Endodermal cell (in vitro differentiated cells): ENCODE measurements at regions not wholly inside any gene's neighbourhood (a gene's known extent, or its start where the extent isn't known, plus 50 kb on each side); places are given as distances from the start of the nearest gene placed in this dataset.

ENCODE experiments used
- DNase-seq: peaks from one replicate; pipeline ENCODE4 v3.0.0-alpha.2; 2017
- H3K27ac ChIP-seq: 2 replicates; pipeline ENCODE4 v1.5.1; 2013; ENCODE audit warnings: mild to moderate bottlenecking, low read depth, low read length, moderate library complexity
- H3K27me3 ChIP-seq: 2 replicates; pipeline ENCODE4 v1.6.1; 2013; ENCODE audit warnings: mild to moderate bottlenecking, low read length, moderate library complexity; ENCODE audit not compliant: insufficient read depth, control insufficient read depth, poor library complexity, severe bottlenecking
- H3K36me3 ChIP-seq: 2 replicates; pipeline ENCODE4 v1.7.0; 2013; ENCODE audit warnings: mild to moderate bottlenecking, low read length, moderate library complexity; ENCODE audit not compliant: control insufficient read depth, insufficient read depth
- H3K4me1 ChIP-seq: one replicate; pipeline ENCODE4 v1.7.0; 2013; ENCODE audit warnings: low read length; ENCODE audit not compliant: control insufficient read depth, insufficient read depth
- H3K4me3 ChIP-seq: 2 replicates; pipeline ENCODE4 v1.5.1; 2013; ENCODE audit warnings: mild to moderate bottlenecking, low read length, moderate library complexity
- H3K9ac ChIP-seq: 2 replicates; pipeline ENCODE4 v1.6.1; 2013; ENCODE audit warnings: mild to moderate bottlenecking, low read length, moderate library complexity; ENCODE audit not compliant: poor library complexity, severe bottlenecking; ENCODE audit errors: extremely low read depth
- H3K9me3 ChIP-seq: 2 replicates; pipeline ENCODE4 v1.6.1; 2013; ENCODE audit warnings: mild to moderate bottlenecking, low read length, moderate library complexity; ENCODE audit not compliant: control insufficient read depth
- H3K27ac Mint-ChIP-seq: 2 replicates; pipeline ENCODE4 v1.8.0; 2020; ENCODE audit warnings: mixed read lengths
- H3K27me3 Mint-ChIP-seq: 2 replicates; pipeline ENCODE4 v1.8.0; 2021; ENCODE audit warnings: mild to moderate bottlenecking, mixed read lengths; ENCODE audit not compliant: insufficient read depth
- H3K36me3 Mint-ChIP-seq: 2 replicates; pipeline ENCODE4 v1.8.0; 2020; ENCODE audit warnings: low read depth, mixed read lengths
- H3K4me1 Mint-ChIP-seq: 2 replicates; pipeline ENCODE4 v1.8.0; 2020; ENCODE audit warnings: mixed read lengths
- H3K4me3 Mint-ChIP-seq: 2 replicates; pipeline ENCODE4 v1.8.0; 2020; ENCODE audit warnings: mild to moderate bottlenecking, moderate library complexity, mixed read lengths
- H3K9me3 Mint-ChIP-seq: 2 replicates; pipeline ENCODE4 v1.8.0; 2020; ENCODE audit warnings: mild to moderate bottlenecking, mixed read lengths
- WGBS, 2 experiments: methylation state at CpG; one replicate each; pipeline versions ENCODE4 v1.1.5 to v1.1.7; 2013; ENCODE audit warnings: missing lambda C conversion rate in 2 of 2, mixed read lengths in 1 of 2; ENCODE audit not compliant: insufficient coverage in 1 of 2, insufficient read length in 1 of 2; 5-methylcytosine and 5-hydroxymethylcytosine counted together
- TF ChIP-seq, protein P1 (sequence below): fragments of 200-600 bp; sonication (generic); conservative IDR thresholded peaks from 2 replicates; pipeline ENCODE4 v1.5.0; 2021; ENCODE audit warnings: antibody characterized with exemption, mild to moderate bottlenecking

DNA sequence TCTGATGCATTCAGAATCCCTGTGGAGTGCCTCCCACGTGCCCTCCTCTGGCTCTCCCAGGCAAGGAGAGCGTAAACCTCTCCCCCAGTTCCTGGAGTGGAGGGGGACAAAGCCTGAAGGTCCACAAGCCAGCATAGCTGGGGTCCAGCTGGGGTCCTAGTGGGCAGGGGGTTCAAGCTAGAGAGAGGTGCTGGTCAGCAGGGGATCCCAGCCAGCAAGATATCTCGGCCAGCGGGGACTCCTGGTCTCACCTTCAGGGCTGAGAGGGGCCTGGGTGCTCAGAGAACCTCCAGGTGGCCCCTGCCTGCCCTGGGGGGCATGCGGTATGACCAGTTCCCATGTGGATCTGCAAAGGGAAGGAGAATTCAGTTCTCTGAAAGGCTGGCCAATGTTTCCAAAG lies 413.7 kb downstream of the TCERG1L start:
- WGBS, 2 experiments: 95 to 100% methylated on average over 2 to 5 of the region's 5 CpGs

DNA sequence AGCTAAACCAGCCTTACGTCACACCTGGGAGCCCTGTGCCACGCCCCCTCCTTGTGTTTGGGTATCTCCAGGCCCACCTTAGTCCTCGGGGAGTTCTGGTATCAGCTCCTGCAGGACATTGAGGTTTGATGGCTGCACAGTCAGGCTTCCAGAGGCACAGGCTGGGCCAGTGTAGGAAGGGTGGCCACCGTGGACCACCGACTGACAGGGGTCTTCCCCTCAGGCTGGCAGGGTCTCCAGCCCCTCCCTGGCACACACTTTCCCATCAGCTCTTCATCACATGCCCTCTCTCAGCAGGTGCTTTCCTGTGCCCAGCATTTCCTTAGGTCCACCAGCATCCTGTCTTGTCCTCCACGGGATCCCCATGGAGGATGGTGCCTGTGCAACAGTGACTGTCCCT lies 413.1 kb downstream of the TCERG1L start:
- Histone ChIP-seq H3K9ac (no peak overlapping the region), H3K4me1 (no peaks in the 10 kb centered on the region), H3K9me3 (no peaks in the 10 kb centered on the region), H3K27me3 (no peaks in the 10 kb centered on the region), H3K36me3 (no peaks in the 10 kb centered on the region), H3K27ac (no peak overlapping the region), H3K4me3 (no peak overlapping the region)
- peaks cover 23% of the 10 kb centered on the region for H3K4me1 Mint-ChIP-seq
- H3K36me3 Mint-ChIP-seq: no peaks in the 10 kb centered on the region
- 88 to 94% methylated on average over 3 to 6 of the region's 6 CpGs for WGBS, 2 experiments
- DNase-seq: peak; percentile 18
- TF ChIP-seq, protein P1, sequence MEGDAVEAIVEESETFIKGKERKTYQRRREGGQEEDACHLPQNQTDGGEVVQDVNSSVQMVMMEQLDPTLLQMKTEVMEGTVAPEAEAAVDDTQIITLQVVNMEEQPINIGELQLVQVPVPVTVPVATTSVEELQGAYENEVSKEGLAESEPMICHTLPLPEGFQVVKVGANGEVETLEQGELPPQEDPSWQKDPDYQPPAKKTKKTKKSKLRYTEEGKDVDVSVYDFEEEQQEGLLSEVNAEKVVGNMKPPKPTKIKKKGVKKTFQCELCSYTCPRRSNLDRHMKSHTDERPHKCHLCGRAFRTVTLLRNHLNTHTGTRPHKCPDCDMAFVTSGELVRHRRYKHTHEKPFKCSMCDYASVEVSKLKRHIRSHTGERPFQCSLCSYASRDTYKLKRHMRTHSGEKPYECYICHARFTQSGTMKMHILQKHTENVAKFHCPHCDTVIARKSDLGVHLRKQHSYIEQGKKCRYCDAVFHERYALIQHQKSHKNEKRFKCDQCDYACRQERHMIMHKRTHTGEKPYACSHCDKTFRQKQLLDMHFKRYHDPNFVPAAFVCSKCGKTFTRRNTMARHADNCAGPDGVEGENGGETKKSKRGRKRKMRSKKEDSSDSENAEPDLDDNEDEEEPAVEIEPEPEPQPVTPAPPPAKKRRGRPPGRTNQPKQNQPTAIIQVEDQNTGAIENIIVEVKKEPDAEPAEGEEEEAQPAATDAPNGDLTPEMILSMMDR: no peak
- no peaks in the 10 kb centered on the region for H3K9me3 Mint-ChIP-seq
- H3K27ac Mint-ChIP-seq: no peak overlapping the region
- H3K4me3 Mint-ChIP-seq: no peak overlapping the region
- H3K27me3 Mint-ChIP-seq: no peaks in the 10 kb centered on the region

More for the DNA sequence above, 413.7 kb downstream of the TCERG1L start:
- Mint-ChIP-seq H3K27ac (no peak overlapping the region), H3K4me1 (peaks cover 26% of the 10 kb centered on the region), H3K9me3 (no peaks in the 10 kb centered on the region), H3K27me3 (no peaks in the 10 kb centered on the region), H3K4me3 (no peak overlapping the region), H3K36me3 (no peaks in the 10 kb centered on the region)
- no peaks in the 10 kb centered on the region for H3K9me3 ChIP-seq
- H3K4me3 ChIP-seq: no peak overlapping the region
- no peaks in the 10 kb centered on the region for H3K27me3 ChIP-seq
- no peaks in the 10 kb centered on the region for H3K36me3 ChIP-seq
- peak; percentile 28 for DNase-seq
- H3K9ac ChIP-seq: no peak overlapping the region
- H3K4me1 ChIP-seq: no peaks in the 10 kb centered on the region
- H3K27ac ChIP-seq: no peak overlapping the region
- TF ChIP-seq, protein P1: no peak

DNA sequence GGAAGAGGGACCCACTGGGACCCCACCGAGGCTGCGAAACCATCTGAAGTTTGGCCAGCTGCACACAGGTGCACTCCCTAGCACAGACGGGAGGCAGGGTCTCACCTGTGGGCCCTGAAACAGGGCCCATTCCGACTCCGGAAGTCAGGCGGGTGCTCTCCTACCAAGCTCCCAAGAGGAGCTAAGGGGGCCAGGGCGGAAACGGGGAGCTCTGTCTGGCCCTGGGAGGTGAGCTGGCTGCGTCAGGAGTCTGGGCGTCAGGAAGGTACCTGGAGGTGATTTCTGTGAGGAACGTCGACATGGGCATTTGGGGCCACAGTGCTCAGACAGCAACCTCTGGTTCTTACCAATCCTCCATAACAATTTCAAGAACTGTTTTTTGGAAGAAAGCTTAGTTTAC lies 411.7 kb downstream of the TCERG1L start:
- Histone ChIP-seq H3K36me3 (no peaks in the 10 kb centered on the region), H3K9me3 (no peaks in the 10 kb centered on the region), H3K4me1 (no peaks in the 10 kb centered on the region), H3K27ac (no peak overlapping the region), H3K4me3 (no peak overlapping the region), H3K9ac (no peak overlapping the region), H3K27me3 (no peaks in the 10 kb centered on the region)
- TF ChIP-seq, protein P1: no peak
- Mint-ChIP-seq H3K9me3 (no peaks in the 10 kb centered on the region), H3K27ac (no peak overlapping the region), H3K4me1 (peaks cover 12% of the 10 kb centered on the region), H3K36me3 (no peaks in the 10 kb centered on the region), H3K4me3 (no peak overlapping the region), H3K27me3 (no peaks in the 10 kb centered on the region)
- peak; percentile 13 for DNase-seq
- WGBS, 2 experiments: 90 to 92% methylated on average over 11 to 12 of the region's 12 CpGs
